ENCODE measurements at regions not wholly inside any gene's neighbourhood (a gene's known extent, or its start where the extent isn't known, plus 50 kb on each side); places are given as distances from the start of the nearest gene placed in this dataset.

DNA sequence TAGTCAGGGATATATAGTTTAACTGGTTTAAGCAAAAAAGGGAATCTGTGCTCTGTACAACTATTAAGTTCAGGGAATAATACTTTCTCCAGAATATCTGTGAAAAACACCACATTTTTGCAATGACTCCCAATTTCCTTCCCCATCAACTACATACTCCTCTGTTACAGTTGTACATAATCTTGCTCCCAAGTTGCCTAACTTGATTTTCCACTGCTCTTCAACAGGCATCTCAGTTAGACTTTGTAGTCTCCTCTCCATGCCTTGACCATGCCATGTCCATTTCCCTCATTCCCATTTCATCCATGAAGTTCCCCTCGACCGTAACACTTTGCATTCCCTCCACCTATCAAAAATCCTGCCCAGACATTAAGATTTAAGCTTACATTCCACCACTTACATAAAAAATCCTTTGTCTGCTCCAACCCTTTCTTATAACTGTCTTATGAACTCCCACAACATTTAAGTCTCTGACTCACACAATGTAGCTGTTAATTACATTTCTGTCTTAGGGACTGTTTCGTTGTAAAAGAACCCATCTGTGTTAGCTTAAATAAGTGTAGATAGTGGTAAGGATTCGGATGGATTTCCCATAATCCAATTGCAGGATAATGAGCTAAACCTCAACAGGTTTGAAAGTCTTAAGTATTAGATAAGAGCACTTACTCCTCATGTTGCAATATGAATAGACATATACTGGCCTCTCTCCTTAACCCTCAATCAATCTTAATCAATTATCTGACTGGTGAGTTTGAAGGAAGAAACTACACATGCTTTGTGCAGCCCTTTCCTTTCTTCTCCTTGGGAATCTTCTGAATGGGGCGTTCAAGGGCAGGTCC lies 156.5 kb downstream of the PAWR start:
- DNase-seq (ENCODE audit: low spot score), result peak; percentile 74

DNA sequence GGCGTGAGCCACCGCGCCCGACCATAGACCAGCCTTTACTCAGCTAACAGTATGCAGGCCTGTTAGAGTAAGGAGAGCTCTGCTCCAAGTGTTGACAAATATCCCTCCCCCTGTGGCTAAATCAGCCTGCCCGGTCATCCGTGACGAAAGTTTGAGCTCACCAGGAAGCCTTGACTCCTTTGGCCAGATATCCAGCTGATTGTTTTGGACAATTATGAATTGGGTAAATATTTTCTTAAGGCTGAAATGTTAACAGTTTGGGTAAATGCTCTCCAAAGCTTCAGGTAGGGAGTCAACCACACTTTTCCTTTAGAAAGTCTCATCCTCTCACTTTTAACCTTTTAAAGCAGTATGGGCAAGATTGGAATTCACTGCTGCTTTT lies 157.9 kb downstream of the PAWR start:
- no peak for DNase-seq (ENCODE audit: low spot score)

DNA sequence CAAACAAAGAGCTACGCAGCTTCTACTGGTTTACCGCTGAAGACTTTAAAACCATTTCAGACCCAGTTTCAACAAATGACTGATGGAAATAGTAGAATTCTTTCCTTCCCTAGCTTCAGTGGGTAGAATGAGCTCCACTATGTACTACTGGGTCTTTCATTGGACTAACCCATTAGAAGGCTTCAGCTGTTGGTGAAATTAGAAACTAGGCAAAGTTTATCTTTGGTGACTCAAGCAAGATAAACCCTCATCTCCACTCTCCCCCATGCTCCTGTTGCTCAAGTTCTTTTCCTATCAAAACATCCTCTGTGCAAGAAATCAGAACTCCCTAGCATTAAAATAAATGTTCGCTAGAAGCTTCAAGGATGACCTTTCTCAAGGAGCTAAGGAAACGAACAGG lies 159.2 kb downstream of the PAWR start:
- DNase-seq (ENCODE audit: low spot score), result peak; percentile 14

- DNase-seq (ENCODE audit: low spot score), result no peak
Measured at GRCh38 chr12:79527473-79527872, 163.3 kb downstream of the PAWR start.

GRCh38 chr12:79525357-79525756 lies 165.4 kb downstream of the PAWR start:
- no peak for DNase-seq (ENCODE audit: low spot score)

- peak; percentile 15 for DNase-seq (ENCODE audit: low spot score)
Measured at GRCh38 chr12:79524507-79525148, 166.1 kb downstream of the PAWR start.

- no peak for DNase-seq (ENCODE audit: low spot score)
Measured at GRCh38 chr12:79522989-79523386, 167.8 kb downstream of the PAWR start.

DNA sequence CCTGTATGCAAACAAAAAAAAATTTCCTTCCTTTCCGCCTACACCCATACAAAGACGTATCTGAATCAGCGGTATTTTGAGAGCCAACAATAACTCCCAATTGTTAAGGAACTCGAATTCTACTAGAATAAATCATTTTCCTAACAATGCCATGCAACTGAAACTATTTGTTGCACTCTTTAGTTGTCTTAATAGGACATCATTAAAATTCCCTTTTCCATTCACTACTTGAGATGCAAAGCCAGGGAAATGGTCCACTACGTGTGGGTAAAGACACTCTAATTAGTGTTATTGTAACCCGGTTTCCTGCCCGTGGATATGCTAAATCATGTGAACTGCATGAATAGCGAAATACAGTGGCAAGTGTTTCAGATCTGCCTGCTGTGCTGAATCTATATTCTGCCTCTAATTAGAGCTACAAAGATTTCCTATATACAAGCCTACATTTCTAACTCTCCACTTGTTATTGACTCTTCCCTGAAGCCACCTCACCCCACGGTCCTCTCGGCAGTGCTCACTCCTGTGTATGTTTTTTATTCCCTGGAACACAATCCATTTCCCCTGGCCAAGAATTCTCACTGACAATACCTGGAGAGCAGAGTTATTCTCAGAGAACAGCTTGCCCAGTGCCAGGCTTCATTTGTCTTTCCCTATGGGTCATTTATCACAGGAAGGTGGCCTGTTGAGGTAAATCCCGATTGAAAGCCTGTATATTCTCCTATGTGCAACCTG lies 168.3 kb downstream of the PAWR start:
- DNase-seq (ENCODE audit: low spot score), result no peak

GRCh38 chr12:79521576-79521975 lies 169.2 kb downstream of the PAWR start:
- no peak for DNase-seq (ENCODE audit: low spot score)

DNA sequence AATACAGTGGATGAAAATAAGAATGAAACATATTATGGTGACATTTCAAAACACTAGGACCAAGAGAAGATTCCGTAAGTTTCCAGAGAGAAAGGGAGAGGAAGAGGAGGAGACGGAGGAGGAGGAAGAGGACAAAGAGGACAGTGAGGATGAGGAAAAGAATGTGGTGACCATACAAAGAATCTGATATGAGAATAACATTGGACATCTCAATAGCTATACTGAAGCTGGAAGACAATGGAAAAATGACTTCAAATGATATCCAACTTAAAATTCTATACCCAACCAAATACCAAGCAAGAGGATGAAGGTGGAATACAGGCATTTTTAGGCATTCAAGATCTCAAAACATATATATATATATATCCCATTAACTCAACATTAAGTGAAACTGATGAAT lies 173.4 kb downstream of the PAWR start:
- no peak for DNase-seq (ENCODE audit: low spot score)

DNA sequence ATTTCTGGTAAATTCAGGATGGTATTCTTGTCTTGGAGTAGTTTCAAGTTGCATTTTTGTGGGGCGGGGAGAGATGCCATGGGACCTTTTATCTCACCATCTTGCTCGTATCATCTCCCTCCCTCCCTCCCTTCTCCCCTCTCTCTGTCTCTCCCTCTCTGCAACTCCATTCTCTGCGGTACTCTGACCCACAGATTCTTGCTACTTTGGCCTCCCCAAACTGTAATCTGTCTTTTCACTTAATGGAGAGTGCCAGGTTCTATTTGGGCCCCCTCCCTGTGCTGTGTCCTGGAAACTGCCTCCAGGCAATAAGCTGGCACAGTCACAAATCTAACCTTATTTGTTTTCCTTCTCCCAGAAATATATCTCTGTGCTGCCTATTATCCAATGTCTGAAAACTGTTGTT lies 175.2 kb downstream of the PAWR start:
- DNase-seq (ENCODE audit: low spot score), result no peak

DNA sequence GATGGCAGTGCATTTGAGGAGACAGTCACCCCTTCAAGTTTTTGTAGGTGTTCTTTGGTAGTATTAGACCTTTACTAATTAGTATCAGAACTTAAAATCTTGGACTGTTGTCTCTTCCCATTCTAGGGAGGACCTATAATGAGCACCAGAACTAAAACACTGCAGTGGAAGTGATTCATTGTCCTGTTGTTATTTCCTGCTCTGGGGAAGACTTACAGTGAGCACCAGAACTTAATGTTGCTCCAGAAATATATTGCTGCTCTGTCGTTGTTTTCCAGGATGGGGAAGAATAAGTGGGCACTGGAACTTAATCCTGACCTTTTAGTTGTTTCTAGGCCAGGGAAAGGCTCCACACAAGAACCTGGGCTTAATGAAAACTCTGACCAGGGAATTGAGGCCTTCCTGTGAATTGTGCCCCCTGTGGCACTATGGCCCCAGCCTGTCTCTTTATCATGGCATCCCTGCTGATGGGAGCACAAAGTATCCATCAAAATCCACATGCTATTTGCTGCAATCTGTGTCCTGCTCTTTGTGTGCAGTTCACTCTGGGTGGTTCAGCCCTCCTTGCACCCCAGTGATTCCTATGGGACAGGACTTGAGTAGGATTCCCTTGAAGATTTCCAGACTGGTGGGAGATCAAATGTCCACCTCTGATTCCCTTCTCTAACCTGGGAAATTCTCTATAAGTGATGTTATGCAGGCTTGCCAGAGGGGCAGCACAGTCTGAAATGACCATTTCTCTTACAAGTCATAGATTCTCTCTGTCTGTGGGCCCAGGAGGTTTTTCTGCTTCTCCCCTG lies 175.8 kb downstream of the PAWR start:
- no peak for DNase-seq (ENCODE audit: low spot score)

DNA sequence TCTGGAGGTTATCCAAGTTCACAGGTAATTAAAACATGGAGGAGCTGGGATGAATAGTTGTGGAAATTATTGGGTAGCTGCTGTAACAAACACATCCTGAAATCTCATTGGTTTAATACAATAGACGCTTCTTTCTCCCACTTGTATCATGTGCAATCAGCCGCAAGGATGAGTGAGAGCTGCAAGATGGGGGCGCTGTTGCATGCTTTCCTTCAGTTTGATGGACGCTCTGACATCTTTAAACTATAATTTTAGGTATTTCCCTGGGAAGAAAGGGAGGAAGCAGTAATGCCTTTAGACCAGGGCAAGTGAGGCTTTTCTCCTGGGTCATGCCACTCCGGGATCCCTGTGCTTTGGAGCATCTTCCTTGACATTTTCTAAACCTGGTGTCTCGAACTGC lies 178.7 kb downstream of the PAWR start:
- DNase-seq (ENCODE audit: low spot score), result no peak

GRCh38 chr12:79508622-79509021 lies 182.1 kb downstream of the PAWR start:
- no peak for DNase-seq (ENCODE audit: low spot score)
